Tibial nerve (tissue), 4 donors: ENCODE measurements at regions not wholly inside any gene's neighbourhood (a gene's known extent, or its start where the extent isn't known, plus 50 kb on each side); places are given as distances from the start of the nearest gene placed in this dataset.

Experiments used
- DNase-seq, 2 donors: peaks; one replicate each; pipeline ENCODE4 v3.0.0-alpha.2; 2019; ENCODE audit warnings: low spot score in 2 of 2
- H3K27ac ChIP-seq, 4 donors: fragments of 200-600 bp; sonication (generic) in 3 of 4; one replicate each; pipeline ENCODE4 v1.5.1; 2017 to 2019; ENCODE audit warnings: mild to moderate bottlenecking in 1 of 4
- H3K27me3 ChIP-seq, 2 donors: fragments of 200-600 bp; sonication (generic) in 1 of 2; one replicate each; pipeline versions ENCODE4 v1.5.1 to v1.6.0; 2017 to 2019
- H3K36me3 ChIP-seq, 3 donors: fragments of 200-600 bp; sonication (generic); one replicate each; pipeline ENCODE4 v1.5.1; 2018 to 2019
- H3K4me1 ChIP-seq, 4 donors: fragments of 200-600 bp; sonication (generic) in 3 of 4; one replicate each; pipeline ENCODE4 v1.5.1; 2017 to 2019
- H3K4me3 ChIP-seq, 4 donors: fragments of 200-600 bp; sonication (generic) in 3 of 4; one replicate each; pipeline ENCODE4 v1.5.1; 2017 to 2019; ENCODE audit warnings: mild to moderate bottlenecking in 1 of 4, moderate library complexity in 1 of 4
- H3K9me3 ChIP-seq, 4 donors: fragments of 200-600 bp; sonication (generic) in 3 of 4; one replicate each; pipeline ENCODE4 v1.5.1; 2017 to 2019
- CTCF ChIP-seq, 5 experiments: fragments of 200-600 bp in 3 of 5; fragments of 450-650 bp in 2 of 5; sonication (generic) in 3 of 5; IDR thresholded peaks; one replicate each; pipeline ENCODE4 v1.5.1; 2016 to 2019; ENCODE audit warnings: antibody characterized with exemption in 5 of 5, mild to moderate bottlenecking in 3 of 5, moderate library complexity in 2 of 5
- EP300 ChIP-seq, 2 donors: sonication (generic); formaldehyde crosslinking; IDR thresholded peaks; one replicate each; pipeline ENCODE4 v1.6.1; 2017; ENCODE audit warnings: antibody characterized with exemption in 2 of 2, mild to moderate bottlenecking in 1 of 2
- POLR2A ChIP-seq, 2 donors: fragments of 450-650 bp; IDR thresholded peaks; one replicate each; pipeline ENCODE4 v1.6.1; 2017; ENCODE audit warnings: antibody characterized with exemption in 2 of 2, mild to moderate bottlenecking in 2 of 2, moderate library complexity in 2 of 2
- WGBS, 2 donors: methylation state at CpG; one replicate each; pipeline ENCODE4 v1.1.5; 2018; 5-methylcytosine and 5-hydroxymethylcytosine counted together

GRCh38 chr4:124955476-124955875 is 242.9 kb upstream of the ANKRD50 start:
- DNase-seq = no peak
- Histone ChIP-seq H3K4me1 (no peaks in the 10 kb centered on the region), H3K9me3 (peaks cover 0 to 2% (median 0%) of the 10 kb centered on the region in 4 donors), H3K4me3 (no peak overlapping the region), H3K36me3 (no peaks in the 10 kb centered on the region), H3K27ac (no peak overlapping the region), H3K27me3 (no peaks in the 10 kb centered on the region)
- TF ChIP-seq POLR2A (IDR thresholded peaks at IDR 0.05) = no peak
- no peak for TF ChIP-seq CTCF (IDR thresholded peaks at IDR 0.05)
- no peak for TF ChIP-seq EP300 (IDR thresholded peaks at IDR 0.05)
- 68 to 70% methylated on average over 2 of the region's 2 CpGs for WGBS, 2 donors

DNA sequence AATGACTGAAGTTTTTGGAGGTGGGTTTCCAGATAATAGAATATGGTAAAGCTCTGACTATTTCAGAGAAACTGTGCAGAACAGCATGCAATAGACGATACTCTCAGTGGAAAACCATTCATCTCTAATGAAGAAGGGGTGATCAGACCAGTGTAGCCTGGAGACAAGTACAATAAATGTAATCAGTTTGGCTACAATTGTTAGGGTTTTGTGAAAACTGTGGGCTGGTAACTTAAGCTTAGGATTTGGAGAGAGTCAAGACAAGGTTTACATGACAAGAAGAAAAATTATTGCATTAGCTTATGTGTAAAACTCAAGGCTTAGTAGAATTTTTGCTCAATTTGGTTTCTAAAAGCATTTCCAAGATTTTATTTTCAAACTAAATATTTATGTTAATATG is 241.5 kb upstream of the ANKRD50 start:
- no peak for DNase-seq
- WGBS, 2 donors = 59 to 74% methylated on average over 1 of the region's 1 CpG

DNA sequence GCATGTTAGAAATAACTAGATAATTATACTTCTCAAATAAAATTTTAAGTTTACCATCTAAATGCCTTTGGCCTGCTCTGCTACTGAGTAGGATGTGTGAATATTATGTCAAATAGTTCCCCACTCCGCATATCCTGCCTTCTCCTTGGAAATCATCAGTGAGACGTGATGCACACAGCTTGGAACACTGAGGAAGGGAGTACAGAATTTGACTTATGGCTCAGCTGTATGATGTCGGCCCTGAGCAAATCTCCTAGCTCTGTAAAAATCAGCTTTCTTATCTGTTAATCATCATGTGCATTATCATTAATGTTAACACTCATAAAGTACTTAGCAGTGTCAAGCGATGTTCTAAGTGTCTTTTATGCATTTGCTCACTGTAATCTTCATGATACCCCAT is 241.0 kb upstream of the ANKRD50 start:
- no peaks in the 10 kb centered on the region for H3K9me3 ChIP-seq

More for the DNA sequence above, 241.5 kb upstream of the ANKRD50 start:
- H3K4me1 ChIP-seq = no peaks in the 10 kb centered on the region
- H3K27me3 ChIP-seq = no peaks in the 10 kb centered on the region
- H3K9me3 ChIP-seq = no peaks in the 10 kb centered on the region
- peak overlapping the region in 2 of 4 donors; percentile 53 to 63 for H3K27ac ChIP-seq
- no peak for TF ChIP-seq POLR2A (IDR thresholded peaks at IDR 0.05)
- TF ChIP-seq EP300 (IDR thresholded peaks at IDR 0.05) = no peak
- no peak for TF ChIP-seq CTCF (IDR thresholded peaks at IDR 0.05)
- no peaks in the 10 kb centered on the region for H3K36me3 ChIP-seq
- no peak overlapping the region for H3K4me3 ChIP-seq

GRCh38 chr4:124953061-124953460 is 240.5 kb upstream of the ANKRD50 start:
- Histone ChIP-seq H3K4me1 (no peaks in the 10 kb centered on the region), H3K27me3 (no peaks in the 10 kb centered on the region), H3K36me3 (no peaks in the 10 kb centered on the region), H3K4me3 (no peak overlapping the region), H3K27ac (peak overlapping the region in 2 of 4 donors; percentile 53 to 63), H3K9me3 (no peaks in the 10 kb centered on the region)
- no peak for DNase-seq
- TF ChIP-seq EP300 (IDR thresholded peaks at IDR 0.05) = peak in 1 of 2 donors; percentile 46
- no peak for TF ChIP-seq CTCF (IDR thresholded peaks at IDR 0.05)
- no peak for TF ChIP-seq POLR2A (IDR thresholded peaks at IDR 0.05)

More for the DNA sequence above, 241.0 kb upstream of the ANKRD50 start:
- peak overlapping the region in 2 of 4 donors; percentile 53 to 63 for H3K27ac ChIP-seq
- H3K36me3 ChIP-seq = no peaks in the 10 kb centered on the region
- H3K4me3 ChIP-seq = no peak overlapping the region
- no peak for DNase-seq
- H3K27me3 ChIP-seq = no peaks in the 10 kb centered on the region
- TF ChIP-seq POLR2A (IDR thresholded peaks at IDR 0.05) (no peak), EP300 (IDR thresholded peaks at IDR 0.05) (no peak), CTCF (IDR thresholded peaks at IDR 0.05) (no peak)
- no peaks in the 10 kb centered on the region for H3K4me1 ChIP-seq
- WGBS, 2 donors = 56 to 72% methylated on average over 4 of the region's 4 CpGs

DNA sequence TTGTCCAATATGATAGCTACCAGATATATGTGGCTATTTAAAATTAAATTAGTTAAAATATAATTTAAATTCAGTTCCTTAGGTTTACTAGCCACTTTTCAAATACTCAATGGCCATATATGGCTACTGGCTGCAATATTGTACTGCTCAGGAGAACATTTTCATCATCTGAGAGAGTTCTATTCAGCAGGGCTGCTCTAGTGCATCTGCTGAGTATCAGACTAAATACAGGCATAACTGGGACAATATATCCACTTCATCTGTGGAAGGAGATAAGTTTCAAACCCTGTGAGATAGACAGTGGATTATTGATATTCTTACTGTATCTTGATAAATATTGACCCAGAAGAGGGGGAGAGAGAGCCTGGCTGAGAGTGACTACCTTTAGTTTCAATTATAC is 240.1 kb upstream of the ANKRD50 start:
- peak overlapping the region in 2 of 4 donors; percentile 53 to 63 for H3K27ac ChIP-seq
- no peaks in the 10 kb centered on the region for H3K27me3 ChIP-seq
- H3K4me1 ChIP-seq = peaks cover 0 to 4% (median 0%) of the 10 kb centered on the region in 4 donors
- no peak overlapping the region for H3K4me3 ChIP-seq
- no peaks in the 10 kb centered on the region for H3K9me3 ChIP-seq
- no peaks in the 10 kb centered on the region for H3K36me3 ChIP-seq
- DNase-seq = no peak
- TF ChIP-seq CTCF (IDR thresholded peaks at IDR 0.05) = no peak
- TF ChIP-seq POLR2A (IDR thresholded peaks at IDR 0.05) = no peak
